ENCODE measurements at regions not wholly inside any gene's neighbourhood (a gene's known extent, or its start where the extent isn't known, plus 50 kb on each side); places are given as distances from the start of the nearest gene placed in this dataset.

DNA sequence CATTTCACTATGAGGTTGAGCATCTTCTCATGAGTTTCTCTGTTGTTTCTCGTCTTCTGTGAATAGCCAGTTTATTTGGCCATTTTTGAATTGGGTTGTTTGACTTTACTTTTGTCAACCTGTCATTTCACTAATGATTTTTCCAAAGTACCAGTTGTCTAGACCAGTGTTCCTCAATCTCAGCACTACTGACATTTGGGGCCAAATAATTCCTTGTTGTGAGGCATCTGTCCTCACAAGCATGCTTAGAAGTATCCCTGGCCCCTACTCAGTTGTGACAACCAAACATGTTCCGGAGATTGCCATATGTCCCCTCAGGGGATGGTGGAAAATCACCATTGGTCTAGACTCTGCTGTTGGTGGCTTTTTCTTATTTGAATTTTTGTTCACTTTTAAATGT, 87.7 kb upstream of the GNAZ start:
- DNase-seq (ENCODE audit: low read depth): no peak
- H3K4me3 ChIP-seq (ENCODE audit: low read depth, low read length): no peak overlapping the region
- TF ChIP-seq, protein P1, sequence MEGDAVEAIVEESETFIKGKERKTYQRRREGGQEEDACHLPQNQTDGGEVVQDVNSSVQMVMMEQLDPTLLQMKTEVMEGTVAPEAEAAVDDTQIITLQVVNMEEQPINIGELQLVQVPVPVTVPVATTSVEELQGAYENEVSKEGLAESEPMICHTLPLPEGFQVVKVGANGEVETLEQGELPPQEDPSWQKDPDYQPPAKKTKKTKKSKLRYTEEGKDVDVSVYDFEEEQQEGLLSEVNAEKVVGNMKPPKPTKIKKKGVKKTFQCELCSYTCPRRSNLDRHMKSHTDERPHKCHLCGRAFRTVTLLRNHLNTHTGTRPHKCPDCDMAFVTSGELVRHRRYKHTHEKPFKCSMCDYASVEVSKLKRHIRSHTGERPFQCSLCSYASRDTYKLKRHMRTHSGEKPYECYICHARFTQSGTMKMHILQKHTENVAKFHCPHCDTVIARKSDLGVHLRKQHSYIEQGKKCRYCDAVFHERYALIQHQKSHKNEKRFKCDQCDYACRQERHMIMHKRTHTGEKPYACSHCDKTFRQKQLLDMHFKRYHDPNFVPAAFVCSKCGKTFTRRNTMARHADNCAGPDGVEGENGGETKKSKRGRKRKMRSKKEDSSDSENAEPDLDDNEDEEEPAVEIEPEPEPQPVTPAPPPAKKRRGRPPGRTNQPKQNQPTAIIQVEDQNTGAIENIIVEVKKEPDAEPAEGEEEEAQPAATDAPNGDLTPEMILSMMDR (IDR thresholded peaks at IDR 0.05; ENCODE audit: insufficient read depth, low read depth, low read length): no peak

DNA sequence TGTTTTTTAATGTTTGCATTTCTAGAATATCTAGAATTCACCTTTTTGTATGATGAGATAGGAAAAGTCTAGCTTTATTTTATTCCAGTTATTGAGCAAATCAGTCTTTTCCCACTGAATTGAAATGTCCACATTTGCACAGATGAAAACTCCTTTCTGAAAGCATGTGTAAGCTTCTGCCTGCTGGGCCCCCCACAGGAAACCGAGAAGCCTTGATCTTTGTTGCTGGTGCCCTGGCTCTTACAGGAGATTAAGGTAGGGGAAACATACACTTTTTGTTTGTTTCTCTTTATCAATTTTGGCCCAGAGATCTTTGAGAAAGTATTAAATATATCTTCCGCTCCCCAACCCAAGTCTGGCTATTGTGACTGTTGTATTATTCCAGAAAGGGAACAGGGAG, 87.2 kb upstream of the GNAZ start:
- no peak for DNase-seq (ENCODE audit: low read depth)
- no peak overlapping the region for H3K4me3 ChIP-seq (ENCODE audit: low read depth, low read length)
- TF ChIP-seq, protein P1 (IDR thresholded peaks at IDR 0.05; ENCODE audit: insufficient read depth, low read depth, low read length): no peak

DNA sequence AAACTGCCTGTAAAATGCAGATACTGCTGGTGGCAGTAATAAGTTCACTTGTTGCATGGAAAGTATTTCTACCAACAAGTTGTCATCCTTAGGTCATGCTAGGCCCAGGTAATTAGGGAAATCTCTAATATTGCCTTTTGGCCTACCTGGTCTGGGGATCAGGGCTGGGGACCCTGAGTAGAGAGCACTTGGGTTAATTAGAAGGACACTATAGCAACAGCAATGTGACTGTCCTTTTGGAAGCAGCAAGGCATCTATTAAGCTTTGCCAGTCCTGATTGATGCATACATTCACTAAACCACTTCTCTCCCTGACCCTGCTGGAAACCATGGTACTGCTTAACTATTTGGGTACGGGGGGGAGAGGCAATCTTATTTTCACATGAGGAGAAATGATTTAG, 86.5 kb upstream of the GNAZ start:
- TF ChIP-seq, protein P1 (IDR thresholded peaks at IDR 0.05; ENCODE audit: insufficient read depth, low read depth, low read length): no peak
- no peak overlapping the region for H3K4me3 ChIP-seq (ENCODE audit: low read depth, low read length)
- no peak for DNase-seq (ENCODE audit: low read depth)

DNA sequence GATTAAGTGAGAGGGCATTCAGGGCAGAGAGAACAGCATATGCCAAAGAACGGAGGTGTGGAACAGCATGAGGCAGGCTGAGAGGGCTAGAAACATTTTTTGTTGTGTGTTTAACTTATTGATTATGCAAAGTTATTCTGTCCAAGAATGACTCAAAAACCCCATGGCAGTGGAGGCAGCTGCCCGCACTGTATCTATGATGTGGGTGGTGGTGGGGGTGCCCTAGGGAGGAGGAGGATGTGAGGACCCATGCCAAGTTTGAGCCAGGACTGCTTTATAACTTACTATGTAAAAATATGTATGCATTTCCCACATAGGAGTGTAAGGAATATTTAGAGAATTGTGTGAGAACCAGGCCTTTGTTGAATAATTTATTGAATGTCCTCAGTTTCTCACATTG, 85.4 kb upstream of the GNAZ start:
- no peak for DNase-seq (ENCODE audit: low read depth)
- no peak overlapping the region for H3K4me3 ChIP-seq (ENCODE audit: low read depth, low read length)
- TF ChIP-seq, protein P1 (IDR thresholded peaks at IDR 0.05; ENCODE audit: insufficient read depth, low read depth, low read length): no peak

DNA sequence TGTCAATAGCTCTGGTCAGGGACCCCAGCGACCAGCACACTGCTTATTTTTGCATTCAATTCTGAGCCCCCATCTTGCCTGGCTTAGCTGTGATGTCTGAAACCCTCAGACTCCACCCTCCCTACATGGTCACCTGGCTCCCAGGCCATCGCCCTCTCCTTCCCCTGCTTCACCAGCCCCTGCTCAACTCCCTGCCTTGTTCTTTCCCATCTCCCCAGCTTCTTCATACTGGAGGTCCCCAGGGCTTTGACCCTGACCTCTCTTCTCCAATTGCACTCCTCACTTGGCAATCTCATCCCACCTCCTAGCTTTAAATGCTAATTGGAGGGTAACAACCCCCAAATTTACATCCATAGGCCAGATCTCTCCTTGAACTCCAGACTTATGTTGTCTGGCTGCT, 84.3 kb upstream of the GNAZ start:
- H3K4me3 ChIP-seq (ENCODE audit: low read depth, low read length): no peak overlapping the region
- DNase-seq (ENCODE audit: low read depth): no peak
- TF ChIP-seq, protein P1 (IDR thresholded peaks at IDR 0.05; ENCODE audit: insufficient read depth, low read depth, low read length): no peak

DNA sequence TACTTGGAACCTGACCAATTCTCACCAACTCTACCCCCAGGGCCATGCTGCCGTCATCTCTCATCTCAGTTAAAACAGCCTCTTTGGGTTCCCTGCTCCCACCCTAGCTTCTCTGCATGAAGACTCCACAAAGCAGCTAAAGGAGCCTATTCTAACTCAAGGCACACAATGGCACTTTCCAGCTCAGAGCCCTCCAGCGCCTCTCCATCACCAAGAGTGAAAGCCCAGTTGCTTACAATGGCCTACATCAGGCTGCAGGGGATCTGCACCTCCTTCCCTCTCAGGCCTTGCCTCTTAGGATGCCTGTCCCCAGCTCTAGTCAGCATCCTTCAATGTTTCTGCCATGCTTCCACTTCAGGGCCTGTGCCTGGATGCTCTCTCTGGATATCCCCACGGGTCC, 83.7 kb upstream of the GNAZ start:
- no peak for DNase-seq (ENCODE audit: low read depth)
- H3K4me3 ChIP-seq (ENCODE audit: low read depth, low read length): no peak overlapping the region
- TF ChIP-seq, protein P1 (IDR thresholded peaks at IDR 0.05; ENCODE audit: insufficient read depth, low read depth, low read length): no peak

DNA sequence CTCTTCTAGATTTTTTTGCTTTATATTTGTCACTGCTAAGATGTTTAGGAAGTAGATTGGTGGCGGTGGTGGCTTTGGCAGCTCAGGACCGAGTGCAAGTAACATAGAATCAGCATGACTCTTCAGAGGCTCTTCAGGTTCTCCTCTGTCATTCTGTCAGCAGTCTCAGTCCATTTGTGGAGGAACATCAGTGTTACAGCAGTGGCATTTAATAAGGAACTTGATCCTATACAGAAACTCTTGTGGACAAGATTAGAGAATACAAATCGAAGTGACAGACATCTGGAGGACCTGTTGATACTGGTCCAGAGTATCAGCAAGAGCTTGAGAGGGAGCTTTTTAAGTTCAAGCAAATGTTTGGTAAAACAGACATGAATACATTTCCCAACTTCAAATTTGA, 82.2 kb upstream of the GNAZ start:
- no peak overlapping the region for H3K4me3 ChIP-seq (ENCODE audit: low read depth, low read length)
- TF ChIP-seq, protein P1 (IDR thresholded peaks at IDR 0.05; ENCODE audit: insufficient read depth, low read depth, low read length): no peak
- DNase-seq (ENCODE audit: low read depth): no peak

All from fibroblast of villous mesenchyme (primary cell).